HepG2 (cell line): ENCODE measurements at regions not wholly inside any gene's neighbourhood (a gene's known extent, or its start where the extent isn't known, plus 50 kb on each side); places are given as distances from the start of the nearest gene placed in this dataset.

ENCODE experiments used
- ATAC-seq: fragments of 200-7000 bp; cut with Tn5 transposase; 3 replicates; pipeline ENCODE4 v1.9.1; 2020; ENCODE audit warnings: mild to moderate bottlenecking, moderate library complexity
- BruUV-seq: library from RNA; stranded (reverse); fragments of 400-500 nt; replicated peaks from 2 replicates; lab custom pipeline; 2021; lab: Mats Ljungman, UMichigan
- CTCF ChIA-PET: fragments of 300-600 bp; formaldehyde crosslinking; extraction: SDS; loops from one replicate; lab custom pipeline; 2021; ENCODE audit warnings: low total read pairs, inconsistent platforms, low intra/inter-chr PET ratio; lab: Yijun Ruan, JAX
- POLR2A ChIA-PET: fragments of 350-600 bp; sonication (Branson Sonifier 250); formaldehyde crosslinking; loops from one replicate; lab custom pipeline; 2020; ENCODE audit warnings: antibody characterized with exemption, inconsistent platforms; lab: Yijun Ruan, JAX
- DNase-seq: peaks from one replicate; pipeline ENCODE4 v3.0.0-alpha.2; 2015; ENCODE audit warnings: low spot score
- FAIRE-seq: peaks from 3 replicates; lab custom pipeline; 2011; peaks lifted over from hg19 to GRCh38; lab: Jason Lieb, UNC
- H2AFZ ChIP-seq: one replicate; pipeline ENCODE4 v1.6.1; 2011; ENCODE audit warnings: low read length, inconsistent platforms
- H3K27ac ChIP-seq: fragments of 300-600 bp; 3 replicates; pipeline ENCODE4 v1.8.0; 2011; ENCODE audit warnings: mixed run types, mild to moderate bottlenecking, mixed read lengths, low read length, inconsistent platforms; ENCODE audit not compliant: insufficient read depth; ENCODE audit errors: extremely low read length
- H3K27me3 ChIP-seq, 2 experiments: fragments of 200-600 bp in 1 of 2; 2 replicates in 1 of 2; 3 replicates in 1 of 2; pipeline versions ENCODE4 v1.6.0 to v1.8.0; 2011; ENCODE audit warnings: low read length in 2 of 2, mild to moderate bottlenecking in 2 of 2, moderate library complexity in 2 of 2, inconsistent platforms in 1 of 2; ENCODE audit not compliant: insufficient read depth in 2 of 2, control insufficient read depth in 1 of 2
- H3K36me3 ChIP-seq, 2 experiments: fragments of 200-600 bp in 1 of 2; replicated peaks in 1 of 2; 2 replicates in 1 of 2; 3 replicates in 1 of 2; pipeline versions ENCODE4 v1.5.1 to v1.8.0; 2011; ENCODE audit warnings: low read length in 2 of 2, inconsistent platforms in 1 of 2; ENCODE audit not compliant: insufficient read depth in 2 of 2, control insufficient read depth in 1 of 2
- H3K4me1 ChIP-seq: 2 replicates; pipeline ENCODE4 v1.5.1; 2012; ENCODE audit warnings: low read length, inconsistent platforms; ENCODE audit not compliant: insufficient read depth
- H3K4me2 ChIP-seq: 2 replicates; pipeline ENCODE4 v1.6.0; 2011; ENCODE audit warnings: low read depth, low read length, inconsistent platforms
- H3K4me3 ChIP-seq, 3 experiments: fragments of 200-600 bp in 1 of 3; sonication (generic), shearing (Covaris generic) in 1 of 3; replicated peaks in 1 of 3; 2 replicates each; pipeline ENCODE4 v1.5.1; 2011 to 2016; ENCODE audit warnings: low read length in 3 of 3, inconsistent platforms in 2 of 3, low read depth in 2 of 3, mild to moderate bottlenecking in 2 of 3, control low read depth in 1 of 3, mixed read lengths in 1 of 3; ENCODE audit not compliant: insufficient read depth in 1 of 3
- H3K79me2 ChIP-seq: one replicate; pipeline ENCODE4 v1.6.1; 2011; ENCODE audit warnings: low read length, inconsistent platforms; ENCODE audit not compliant: insufficient read depth
- H3K9ac ChIP-seq: 2 replicates; pipeline ENCODE4 v1.6.0; 2011; ENCODE audit warnings: mild to moderate bottlenecking, low read depth, low read length, inconsistent platforms; ENCODE audit not compliant: insufficient read depth
- H3K9me3 ChIP-seq: 2 replicates; pipeline ENCODE4 v1.5.1; 2012; ENCODE audit warnings: mild to moderate bottlenecking, low read length
- H4K20me1 ChIP-seq: 2 replicates; pipeline ENCODE4 v1.6.0; 2011; ENCODE audit warnings: inconsistent platforms, mild to moderate bottlenecking, low read length, moderate library complexity; ENCODE audit not compliant: insufficient read depth
- FOXP4 ChIP-seq: sonication (generic); formaldehyde crosslinking; IDR thresholded peaks from 2 replicates; pipeline ENCODE4 v1.4.0; 2020; ENCODE audit warnings: missing genetic modification reagents
- KDM3A ChIP-seq: IDR thresholded peaks from 2 replicates; pipeline ENCODE4 v1.6.1; 2018; ENCODE audit warnings: low read depth, missing compliant biosample characterization
- MED13 ChIP-seq: sonication (generic); formaldehyde crosslinking; IDR thresholded peaks from 2 replicates; pipeline ENCODE4 v1.5.0; 2020; ENCODE audit warnings: missing genetic modification reagents
- NFE2 ChIP-seq: sonication (generic); formaldehyde crosslinking; IDR thresholded peaks from 2 replicates; pipeline ENCODE4 v1.4.0; 2020; ENCODE audit warnings: missing genetic modification reagents
- NFIC ChIP-seq: IDR thresholded peaks from 2 replicates; pipeline ENCODE4 v1.6.1; 2012; ENCODE audit warnings: mild to moderate bottlenecking, low read length, inconsistent platforms
- SMAD1 ChIP-seq: sonication (generic); formaldehyde crosslinking; IDR thresholded peaks from 2 replicates; pipeline ENCODE4 v1.4.0; 2020; ENCODE audit warnings: missing genetic modification reagents, low read depth, mild to moderate bottlenecking, borderline replicate concordance
- SYNCRIP ChIP-seq: fragments of 200-400 bp; formaldehyde crosslinking; IDR thresholded peaks from 2 replicates; pipeline ENCODE4 v1.6.1; 2018; ENCODE audit warnings: mild to moderate bottlenecking, low read depth, low read length; ENCODE audit not compliant: insufficient read depth
- TBP ChIP-seq: sonication (generic); formaldehyde crosslinking; IDR thresholded peaks from 2 replicates; pipeline ENCODE4 v1.5.0; 2020; ENCODE audit warnings: missing genetic modification reagents
- U2AF2 ChIP-seq: fragments of 200-400 bp; formaldehyde crosslinking; IDR thresholded peaks from 2 replicates; pipeline ENCODE4 v1.6.1; 2017; ENCODE audit warnings: low read depth, mild to moderate bottlenecking, low read length
- ZFP36L2 ChIP-seq: sonication (generic); formaldehyde crosslinking; IDR thresholded peaks from 2 replicates; pipeline ENCODE4 v1.4.0; 2020; ENCODE audit warnings: missing genetic modification reagents
- ZFY ChIP-seq: sonication (generic); formaldehyde crosslinking; IDR thresholded peaks from 2 replicates; pipeline ENCODE4 v1.4.0; 2020; ENCODE audit warnings: missing genetic modification reagents
- ZNF350 ChIP-seq: sonication (generic); formaldehyde crosslinking; IDR thresholded peaks from 2 replicates; pipeline ENCODE4 v1.4.0; 2020; ENCODE audit warnings: mild to moderate bottlenecking, low read depth, missing genetic modification reagents, borderline replicate concordance
- ZNF383 ChIP-seq: sonication (generic); formaldehyde crosslinking; IDR thresholded peaks from 2 replicates; pipeline ENCODE4 v1.4.0; 2020; ENCODE audit warnings: missing genetic modification reagents, mild to moderate bottlenecking, borderline replicate concordance
- ZSCAN31 ChIP-seq: sonication (generic); formaldehyde crosslinking; IDR thresholded peaks from 2 replicates; pipeline ENCODE4 v1.5.0; 2020; ENCODE audit warnings: low read depth, mild to moderate bottlenecking, missing genetic modification reagents
- WGBS: methylation state at CpG from one replicate; pipeline ENCODE4 v1.1.6; 2017; ENCODE audit warnings: low lambda C conversion rate; 5-methylcytosine and 5-hydroxymethylcytosine counted together
- in situ Hi-C: cut with HindIII; loops from 2 replicates; pipeline ENCODE4 v1.10.0; 2017; ENCODE audit warnings: low pct_unique_long_range_greater_than_20kb; ENCODE audit not compliant: extremely low pct_ligation_motif_present
- intact Hi-C: fragments of 100-400 bp; cut with micrococcal nuclease; formaldehyde crosslinking; loops from one replicate; pipeline ENCODE4 v1.10.0; 2022; ENCODE audit not compliant: unreplicated experiment
- TF ChIP-seq, protein P1 (sequence below): IDR thresholded peaks from 2 replicates; pipeline ENCODE4 v1.6.1; 2016; ENCODE audit warnings: low read depth, missing genetic modification reagents, missing compliant biosample characterization
- TF ChIP-seq, protein P2 (sequence below): IDR thresholded peaks from 2 replicates; pipeline ENCODE4 v1.6.1; 2016; ENCODE audit warnings: missing compliant biosample characterization, missing genetic modification reagents, borderline replicate concordance

DNA sequence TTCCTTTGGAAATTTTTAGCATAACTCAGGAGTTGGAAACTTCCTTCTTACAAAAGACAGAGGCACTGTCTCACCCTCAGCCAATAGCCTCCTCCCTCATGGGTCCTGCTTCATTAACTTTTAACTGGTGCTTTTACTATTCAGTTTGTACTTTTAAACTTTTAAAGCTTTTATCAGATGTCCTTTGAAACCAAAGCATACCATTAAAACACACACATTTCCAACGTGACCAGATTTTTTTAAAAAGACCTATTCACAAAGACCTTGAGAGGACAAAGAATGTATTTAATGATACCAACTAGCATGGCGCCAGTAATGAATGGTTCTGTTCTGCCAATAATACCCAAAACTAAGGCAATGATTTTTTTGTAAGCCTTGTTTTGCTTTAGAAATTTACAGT lies 173.6 kb upstream of the EEA1 start (continued):
- TF ChIP-seq, protein P1, sequence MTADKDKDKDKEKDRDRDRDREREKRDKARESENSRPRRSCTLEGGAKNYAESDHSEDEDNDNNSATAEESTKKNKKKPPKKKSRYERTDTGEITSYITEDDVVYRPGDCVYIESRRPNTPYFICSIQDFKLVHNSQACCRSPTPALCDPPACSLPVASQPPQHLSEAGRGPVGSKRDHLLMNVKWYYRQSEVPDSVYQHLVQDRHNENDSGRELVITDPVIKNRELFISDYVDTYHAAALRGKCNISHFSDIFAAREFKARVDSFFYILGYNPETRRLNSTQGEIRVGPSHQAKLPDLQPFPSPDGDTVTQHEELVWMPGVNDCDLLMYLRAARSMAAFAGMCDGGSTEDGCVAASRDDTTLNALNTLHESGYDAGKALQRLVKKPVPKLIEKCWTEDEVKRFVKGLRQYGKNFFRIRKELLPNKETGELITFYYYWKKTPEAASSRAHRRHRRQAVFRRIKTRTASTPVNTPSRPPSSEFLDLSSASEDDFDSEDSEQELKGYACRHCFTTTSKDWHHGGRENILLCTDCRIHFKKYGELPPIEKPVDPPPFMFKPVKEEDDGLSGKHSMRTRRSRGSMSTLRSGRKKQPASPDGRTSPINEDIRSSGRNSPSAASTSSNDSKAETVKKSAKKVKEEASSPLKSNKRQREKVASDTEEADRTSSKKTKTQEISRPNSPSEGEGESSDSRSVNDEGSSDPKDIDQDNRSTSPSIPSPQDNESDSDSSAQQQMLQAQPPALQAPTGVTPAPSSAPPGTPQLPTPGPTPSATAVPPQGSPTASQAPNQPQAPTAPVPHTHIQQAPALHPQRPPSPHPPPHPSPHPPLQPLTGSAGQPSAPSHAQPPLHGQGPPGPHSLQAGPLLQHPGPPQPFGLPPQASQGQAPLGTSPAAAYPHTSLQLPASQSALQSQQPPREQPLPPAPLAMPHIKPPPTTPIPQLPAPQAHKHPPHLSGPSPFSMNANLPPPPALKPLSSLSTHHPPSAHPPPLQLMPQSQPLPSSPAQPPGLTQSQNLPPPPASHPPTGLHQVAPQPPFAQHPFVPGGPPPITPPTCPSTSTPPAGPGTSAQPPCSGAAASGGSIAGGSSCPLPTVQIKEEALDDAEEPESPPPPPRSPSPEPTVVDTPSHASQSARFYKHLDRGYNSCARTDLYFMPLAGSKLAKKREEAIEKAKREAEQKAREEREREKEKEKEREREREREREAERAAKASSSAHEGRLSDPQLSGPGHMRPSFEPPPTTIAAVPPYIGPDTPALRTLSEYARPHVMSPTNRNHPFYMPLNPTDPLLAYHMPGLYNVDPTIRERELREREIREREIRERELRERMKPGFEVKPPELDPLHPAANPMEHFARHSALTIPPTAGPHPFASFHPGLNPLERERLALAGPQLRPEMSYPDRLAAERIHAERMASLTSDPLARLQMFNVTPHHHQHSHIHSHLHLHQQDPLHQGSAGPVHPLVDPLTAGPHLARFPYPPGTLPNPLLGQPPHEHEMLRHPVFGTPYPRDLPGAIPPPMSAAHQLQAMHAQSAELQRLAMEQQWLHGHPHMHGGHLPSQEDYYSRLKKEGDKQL (CRISPR knock-in tag), result 0 out of 2 replicates have a peak, but pooled peaks have one; percentile 11
- TF ChIP-seq ZSCAN31, result no peak

DNA sequence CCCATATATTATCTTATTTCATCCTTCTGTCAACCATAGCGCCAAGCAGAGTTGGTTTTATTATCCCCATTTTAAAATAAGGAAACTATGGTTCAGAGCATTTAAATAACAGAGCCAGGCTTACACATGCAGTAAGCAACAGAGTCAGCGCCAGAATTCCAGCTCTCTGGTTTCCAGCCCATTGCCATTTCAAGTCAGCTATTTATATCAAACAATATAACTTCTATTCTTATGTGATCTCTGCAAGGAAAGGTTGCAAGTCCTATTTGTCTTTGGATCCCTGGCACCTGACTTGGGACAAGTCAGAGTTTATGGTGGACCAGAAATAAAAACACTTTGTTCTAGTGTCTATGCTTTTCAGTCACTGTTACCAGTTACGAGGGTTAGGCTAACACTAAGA lies 174.1 kb upstream of the EEA1 start:
- peak; percentile 18; the same call in 2 of the 3 replicates for ATAC-seq
- Histone ChIP-seq H3K9ac (peak overlapping the region; percentile 41), H2AFZ (peak overlapping the region; percentile 15), H3K4me2 (no peak overlapping the region), H3K27me3 (no peaks in the 10 kb centered on the region), H3K4me3 (no peak overlapping the region), H3K9me3 (no peaks in the 10 kb centered on the region), H4K20me1 (no peaks in the 10 kb centered on the region), H3K79me2 (no peaks in the 10 kb centered on the region), H3K4me1 (peaks cover 83% of the 10 kb centered on the region), H3K36me3 (no peaks in the 10 kb centered on the region), H3K27ac (peak overlapping the region; percentile 91)
- POLR2A ChIA-PET, result interaction anchor here (1.0 to 1.4 kb wide), 2 partner anchors 19 to 87 kb away, joined by 3 to 11 read pairs; no protein-coding TSS in a partner anchor
- WGBS, result 97% methylated on average over 3 of the region's 3 CpGs
- in situ Hi-C loops (no loop called here), intact Hi-C loops (no loop called here)
- no peak for FAIRE-seq
- DNase-seq, result no peak
- CTCF ChIA-PET, result no interaction called here
- BruUV-seq, result TSS peak; percentile 73
- TF ChIP-seq ZNF350, result no peak
- TF ChIP-seq NFIC, result 0 out of 2 replicates have a peak, but pooled peaks have one; percentile 14
- no peak for TF ChIP-seq TBP (CRISPR knock-in tag)
- TF ChIP-seq ZFP36L2, result no peak
- TF ChIP-seq U2AF2, result no peak
- TF ChIP-seq, protein P2, sequence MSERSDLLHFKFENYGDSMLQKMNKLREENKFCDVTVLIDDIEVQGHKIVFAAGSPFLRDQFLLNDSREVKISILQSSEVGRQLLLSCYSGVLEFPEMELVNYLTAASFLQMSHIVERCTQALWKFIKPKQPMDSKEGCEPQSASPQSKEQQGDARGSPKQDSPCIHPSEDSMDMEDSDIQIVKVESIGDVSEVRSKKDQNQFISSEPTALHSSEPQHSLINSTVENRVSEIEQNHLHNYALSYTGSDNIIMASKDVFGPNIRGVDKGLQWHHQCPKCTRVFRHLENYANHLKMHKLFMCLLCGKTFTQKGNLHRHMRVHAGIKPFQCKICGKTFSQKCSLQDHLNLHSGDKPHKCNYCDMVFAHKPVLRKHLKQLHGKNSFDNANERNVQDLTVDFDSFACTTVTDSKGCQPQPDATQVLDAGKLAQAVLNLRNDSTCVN (CRISPR knock-in tag), result no peak
- TF ChIP-seq ZFY (CRISPR knock-in tag), result peak; percentile 14; the same call in 1 of the 2 replicates
- TF ChIP-seq SYNCRIP, result no peak
- TF ChIP-seq FOXP4 (CRISPR knock-in tag), result 0 out of 2 replicates have a peak, but pooled peaks have one; percentile 5
- TF ChIP-seq SMAD1 (CRISPR knock-in tag), result no peak
- no peak for TF ChIP-seq ZNF383 (CRISPR knock-in tag)
- no peak for TF ChIP-seq MED13 (CRISPR knock-in tag)
- no peak for TF ChIP-seq NFE2
- TF ChIP-seq KDM3A (CRISPR knock-in tag), result no peak
